NCI-H748 (cell line): ENCODE measurements at regions not wholly inside any gene's neighbourhood (a gene's known extent, or its start where the extent isn't known, plus 50 kb on each side); places are given as distances from the start of the nearest gene placed in this dataset.
A peak's percentile ranks its signal among the peaks of the same experiment; 100 is the strongest.
"Not testable (repeated sequence)": the region's sequence is repeated elsewhere in the genome, so short reads cannot be mapped to it uniquely, and the experiment has no call there.

Experiments
- DNase-seq: peaks from one replicate; lab custom pipeline; 2025; ENCODE audit not compliant: unreplicated experiment; lab: John Stamatoyannopoulos, UW

GRCh38 chr5:158275511-158275910 lies 416.6 kb upstream of the CLINT1 start:
- DNase-seq, result no peak

- DNase-seq, result peak; percentile 25
Measured at GRCh38 chr5:158273035-158273434, 414.1 kb upstream of the CLINT1 start.

- DNase-seq, result no peak
Measured at GRCh38 chr5:158272409-158272808, 413.5 kb upstream of the CLINT1 start.

- no peak for DNase-seq
Measured at GRCh38 chr5:158270996-158271554, 412.1 kb upstream of the CLINT1 start.

- DNase-seq, result no peak
Measured at GRCh38 chr5:158268286-158268685, 409.3 kb upstream of the CLINT1 start.

- no peak for DNase-seq
Measured at GRCh38 chr5:158267228-158267627, 408.3 kb upstream of the CLINT1 start.

- DNase-seq, result no peak
Measured at GRCh38 chr5:158265931-158266700, 407.2 kb upstream of the CLINT1 start.

- no peak for DNase-seq
Measured at GRCh38 chr5:158265346-158265745, 406.4 kb upstream of the CLINT1 start.

- DNase-seq, result no peak
Measured at GRCh38 chr5:158264264-158264663, 405.3 kb upstream of the CLINT1 start.

GRCh38 chr5:158261674-158262367 lies 402.9 kb upstream of the CLINT1 start:
- DNase-seq, result no peak

GRCh38 chr5:158256096-158256495 lies 397.2 kb upstream of the CLINT1 start:
- DNase-seq, result no peak

GRCh38 chr5:158255609-158256008 lies 396.7 kb upstream of the CLINT1 start:
- no peak for DNase-seq

GRCh38 chr5:158246661-158247060 lies 387.7 kb upstream of the CLINT1 start:
- peak; percentile 6 for DNase-seq

GRCh38 chr5:158245513-158245912 lies 386.6 kb upstream of the CLINT1 start:
- DNase-seq, result no peak

GRCh38 chr5:158244882-158245281 lies 385.9 kb upstream of the CLINT1 start:
- DNase-seq, result no peak

GRCh38 chr5:158236511-158237335 lies 377.8 kb upstream of the CLINT1 start:
- DNase-seq, result no peak

- DNase-seq, result peak; percentile 64
Measured at GRCh38 chr5:158235159-158235547, 376.2 kb upstream of the CLINT1 start.

GRCh38 chr5:158234323-158235158 lies 375.6 kb upstream of the CLINT1 start:
- DNase-seq, result peak; percentile 49

GRCh38 chr5:158233735-158234322 lies 374.9 kb upstream of the CLINT1 start:
- DNase-seq, result no peak

GRCh38 chr5:158227314-158227713 lies 368.4 kb upstream of the CLINT1 start:
- not testable (repeated sequence) for DNase-seq
